ENCODE measurements at regions not wholly inside any gene's neighbourhood (a gene's known extent, or its start where the extent isn't known, plus 50 kb on each side); places are given as distances from the start of the nearest gene placed in this dataset.

DNA sequence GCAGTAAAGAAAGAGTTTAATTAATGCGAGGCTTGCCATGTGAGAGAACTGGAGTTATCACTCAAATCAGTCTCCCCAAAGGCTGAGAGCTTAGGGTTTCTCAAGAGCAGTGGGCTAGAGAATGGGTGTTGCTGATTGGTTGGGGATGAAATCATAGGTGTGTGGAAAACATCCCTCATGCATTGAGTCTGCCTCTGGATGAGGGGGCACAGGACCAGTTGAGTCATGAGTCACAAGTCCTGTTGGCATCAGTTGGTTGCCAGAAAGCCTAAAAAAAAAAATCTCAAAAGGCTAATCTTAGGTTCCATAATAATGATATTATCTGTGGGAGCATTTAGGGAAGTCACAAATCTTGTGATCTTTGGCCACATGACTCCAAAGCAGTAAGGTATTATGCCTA, 800.3 kb downstream of the TUSC7 start:
- Histone ChIP-seq H3K36me3 (replicated peaks; ENCODE audit: low read depth, low read length) (no peaks in the 10 kb centered on the region), H3K4me2 (ENCODE audit: low read length) (no peak overlapping the region), H3K4me3 (ENCODE audit: low read length) (no peak overlapping the region), H2AFZ (ENCODE audit: low read depth, low read length) (no peak overlapping the region), H3K27ac (ENCODE audit: low read length) (no peak overlapping the region), H3K79me2 (ENCODE audit: low read length) (no peaks in the 10 kb centered on the region), H3K4me1 (ENCODE audit: low read length) (peaks cover 8% of the 10 kb centered on the region; the same call in 1 of the 2 replicates), H4K20me1 (ENCODE audit: insufficient read depth, low read length) (no peaks in the 10 kb centered on the region), H3K9ac (ENCODE audit: low read length) (no peak overlapping the region), H3K9me3 (ENCODE audit: insufficient read depth, low read length) (no peaks in the 10 kb centered on the region), H3K27me3 (ENCODE audit: low read depth, low read length) (no peaks in the 10 kb centered on the region)
- TF ChIP-seq EZH2phosphoT487 (IDR thresholded peaks at IDR 0.05; ENCODE audit: low read depth) = no peak
- TF ChIP-seq, protein P1, sequence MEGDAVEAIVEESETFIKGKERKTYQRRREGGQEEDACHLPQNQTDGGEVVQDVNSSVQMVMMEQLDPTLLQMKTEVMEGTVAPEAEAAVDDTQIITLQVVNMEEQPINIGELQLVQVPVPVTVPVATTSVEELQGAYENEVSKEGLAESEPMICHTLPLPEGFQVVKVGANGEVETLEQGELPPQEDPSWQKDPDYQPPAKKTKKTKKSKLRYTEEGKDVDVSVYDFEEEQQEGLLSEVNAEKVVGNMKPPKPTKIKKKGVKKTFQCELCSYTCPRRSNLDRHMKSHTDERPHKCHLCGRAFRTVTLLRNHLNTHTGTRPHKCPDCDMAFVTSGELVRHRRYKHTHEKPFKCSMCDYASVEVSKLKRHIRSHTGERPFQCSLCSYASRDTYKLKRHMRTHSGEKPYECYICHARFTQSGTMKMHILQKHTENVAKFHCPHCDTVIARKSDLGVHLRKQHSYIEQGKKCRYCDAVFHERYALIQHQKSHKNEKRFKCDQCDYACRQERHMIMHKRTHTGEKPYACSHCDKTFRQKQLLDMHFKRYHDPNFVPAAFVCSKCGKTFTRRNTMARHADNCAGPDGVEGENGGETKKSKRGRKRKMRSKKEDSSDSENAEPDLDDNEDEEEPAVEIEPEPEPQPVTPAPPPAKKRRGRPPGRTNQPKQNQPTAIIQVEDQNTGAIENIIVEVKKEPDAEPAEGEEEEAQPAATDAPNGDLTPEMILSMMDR (IDR thresholded peaks at IDR 0.05; ENCODE audit: low read depth, low read length) = no peak

DNA sequence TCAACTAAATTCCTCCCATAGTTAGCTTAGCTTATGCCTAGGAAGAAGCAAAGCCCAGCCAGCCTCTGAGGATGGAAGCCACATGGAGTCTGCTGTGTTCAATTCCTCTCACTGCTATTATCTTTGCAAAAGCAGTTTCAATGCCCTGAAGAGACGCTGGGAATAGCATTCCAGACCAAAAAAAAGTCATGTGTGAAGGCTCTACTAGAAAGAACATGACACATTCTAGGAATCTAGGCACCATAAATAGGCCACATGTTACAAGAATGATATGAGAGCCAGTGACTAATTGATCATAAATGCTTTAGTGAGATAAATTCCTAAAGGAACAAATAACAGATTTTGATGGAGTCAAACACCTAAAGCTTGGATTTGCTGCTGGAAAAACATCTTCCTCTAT, 800.8 kb downstream of the TUSC7 start:
- Histone ChIP-seq H3K4me2 (ENCODE audit: low read length) (no peak overlapping the region), H3K4me3 (ENCODE audit: low read length) (no peak overlapping the region), H4K20me1 (ENCODE audit: insufficient read depth, low read length) (no peaks in the 10 kb centered on the region), H3K27me3 (ENCODE audit: low read depth, low read length) (no peaks in the 10 kb centered on the region), H3K36me3 (replicated peaks; ENCODE audit: low read depth, low read length) (no peaks in the 10 kb centered on the region), H3K4me1 (ENCODE audit: low read length) (peaks cover 8% of the 10 kb centered on the region; the same call in 1 of the 2 replicates), H3K27ac (ENCODE audit: low read length) (no peak overlapping the region), H3K9ac (ENCODE audit: low read length) (no peak overlapping the region), H3K79me2 (ENCODE audit: low read length) (no peaks in the 10 kb centered on the region), H3K9me3 (ENCODE audit: insufficient read depth, low read length) (no peaks in the 10 kb centered on the region), H2AFZ (ENCODE audit: low read depth, low read length) (no peak overlapping the region)
- TF ChIP-seq EZH2phosphoT487 (IDR thresholded peaks at IDR 0.05; ENCODE audit: low read depth) = no peak
- TF ChIP-seq, protein P1 (IDR thresholded peaks at IDR 0.05; ENCODE audit: low read depth, low read length) = no peak

DNA sequence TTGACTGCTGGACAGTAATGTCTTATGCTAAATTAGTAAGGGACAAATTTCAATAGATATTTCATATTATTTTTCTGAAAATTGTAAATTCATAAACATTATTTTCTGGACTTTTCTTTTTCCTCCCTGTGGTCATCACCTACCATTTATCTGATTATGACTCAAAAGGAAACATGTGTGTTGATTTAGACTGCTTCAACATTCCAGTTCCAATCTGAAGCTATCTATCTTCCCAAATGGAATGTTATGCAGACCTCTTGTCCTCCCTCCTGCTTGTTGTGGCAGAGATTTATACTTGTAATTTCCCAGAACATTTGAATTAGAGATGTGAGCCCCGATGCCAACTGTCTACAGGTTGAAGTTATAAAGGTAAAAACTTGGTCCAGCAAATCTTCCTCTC, 803.4 kb downstream of the TUSC7 start:
- Histone ChIP-seq H3K4me1 (ENCODE audit: low read length) (0 out of 2 replicates have a peak, but pooled peaks cover 5% of the 10 kb centered on the region), H2AFZ (ENCODE audit: low read depth, low read length) (no peak overlapping the region), H3K4me2 (ENCODE audit: low read length) (no peak overlapping the region), H3K27ac (ENCODE audit: low read length) (no peak overlapping the region), H3K27me3 (ENCODE audit: low read depth, low read length) (peaks cover 2% of the 10 kb centered on the region; the same call in 1 of the 2 replicates), H3K79me2 (ENCODE audit: low read length) (no peaks in the 10 kb centered on the region), H3K9me3 (ENCODE audit: insufficient read depth, low read length) (no peaks in the 10 kb centered on the region), H3K36me3 (replicated peaks; ENCODE audit: low read depth, low read length) (no peaks in the 10 kb centered on the region), H3K9ac (ENCODE audit: low read length) (no peak overlapping the region), H4K20me1 (ENCODE audit: insufficient read depth, low read length) (no peaks in the 10 kb centered on the region), H3K4me3 (ENCODE audit: low read length) (no peak overlapping the region)
- no peak for TF ChIP-seq EZH2phosphoT487 (IDR thresholded peaks at IDR 0.05; ENCODE audit: low read depth)
- TF ChIP-seq, protein P1 (IDR thresholded peaks at IDR 0.05; ENCODE audit: low read depth, low read length) = no peak

DNA sequence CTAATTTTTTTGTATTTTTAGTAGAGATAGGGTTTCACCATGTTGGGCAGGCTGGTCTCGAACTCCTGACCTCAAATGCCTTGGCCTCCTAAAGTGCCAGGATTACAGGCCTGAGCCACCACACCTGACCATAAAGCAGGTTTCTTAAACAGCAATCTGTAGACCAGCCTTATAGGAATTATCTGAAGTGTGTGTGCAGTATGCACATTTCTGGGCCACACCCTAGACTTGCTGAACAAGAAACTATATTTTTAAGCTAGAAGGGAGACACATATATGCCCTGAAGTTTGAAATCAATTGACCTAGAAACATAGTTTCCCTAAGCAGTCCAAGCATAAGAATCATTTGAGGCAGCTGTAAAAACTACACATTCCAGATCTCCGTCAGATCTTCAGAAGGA, 805.7 kb downstream of the TUSC7 start:
- Histone ChIP-seq H3K9me3 (ENCODE audit: insufficient read depth, low read length) (no peaks in the 10 kb centered on the region), H3K27me3 (ENCODE audit: low read depth, low read length) (peaks cover 12% of the 10 kb centered on the region; the same call in 1 of the 2 replicates), H3K79me2 (ENCODE audit: low read length) (no peaks in the 10 kb centered on the region), H3K4me3 (ENCODE audit: low read length) (no peak overlapping the region), H3K27ac (ENCODE audit: low read length) (no peak overlapping the region), H3K4me1 (ENCODE audit: low read length) (no peaks in the 10 kb centered on the region), H3K9ac (ENCODE audit: low read length) (no peak overlapping the region), H4K20me1 (ENCODE audit: insufficient read depth, low read length) (no peaks in the 10 kb centered on the region), H3K36me3 (replicated peaks; ENCODE audit: low read depth, low read length) (no peaks in the 10 kb centered on the region), H3K4me2 (ENCODE audit: low read length) (no peak overlapping the region), H2AFZ (ENCODE audit: low read depth, low read length) (no peak overlapping the region)
- TF ChIP-seq, protein P1 (IDR thresholded peaks at IDR 0.05; ENCODE audit: low read depth, low read length) = no peak
- no peak for TF ChIP-seq EZH2phosphoT487 (IDR thresholded peaks at IDR 0.05; ENCODE audit: low read depth)

All from OCI-LY3 (cell line).